ENCODE measurements at regions not wholly inside any gene's neighbourhood (a gene's known extent, or its start where the extent isn't known, plus 50 kb on each side); places are given as distances from the start of the nearest gene placed in this dataset.

DNA sequence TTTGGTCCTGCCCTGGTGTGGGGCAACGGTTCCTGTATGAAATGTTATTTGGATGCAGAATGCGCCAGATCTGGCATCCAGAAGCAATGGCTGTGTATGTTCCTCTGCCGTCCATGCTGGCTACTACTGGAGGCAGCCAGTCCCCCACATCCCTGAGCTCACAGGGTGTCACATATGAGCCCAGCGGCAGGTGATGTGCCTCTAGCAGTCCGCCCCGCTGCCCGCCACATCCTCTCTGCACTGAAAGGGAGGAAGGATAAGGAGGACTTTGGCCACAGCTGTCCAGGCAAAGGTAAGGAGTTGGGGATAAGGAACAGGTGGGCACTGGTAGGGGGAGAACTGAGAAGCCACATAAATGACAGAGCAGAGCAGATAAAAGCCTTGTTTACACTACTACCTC, 305.3 kb upstream of the DAB1 start:
- DNase-seq (no peak), FAIRE-seq (no peak)
- Histone ChIP-seq H3K27me3 (ENCODE audit: control insufficient read depth, insufficient read depth, low read length) (no peaks in the 10 kb centered on the region), H3K4me1 (ENCODE audit: control insufficient read depth in 2 of 3, insufficient read depth in 2 of 3, low read depth in 1 of 3, low read length in 3 of 3) (no peaks in the 10 kb centered on the region), H3K9me3 (ENCODE audit: control insufficient read depth in 2 of 3, insufficient read depth in 1 of 3, low read length in 3 of 3) (no peaks in the 10 kb centered on the region), H3K27ac (ENCODE audit: low read depth in 2 of 2, low read length in 2 of 2) (no peak overlapping the region), H3K9ac (ENCODE audit: low read length in 3 of 3) (no peak overlapping the region), H3K36me3 (ENCODE audit: control insufficient read depth in 2 of 3, insufficient read depth in 3 of 3, low read length in 3 of 3) (no peaks in the 10 kb centered on the region), H3K4me3 (ENCODE audit: low read length in 3 of 3) (no peak overlapping the region)
- intact Hi-C loops (cut with DNase I) = no loop called here
- TF ChIP-seq, protein P1, sequence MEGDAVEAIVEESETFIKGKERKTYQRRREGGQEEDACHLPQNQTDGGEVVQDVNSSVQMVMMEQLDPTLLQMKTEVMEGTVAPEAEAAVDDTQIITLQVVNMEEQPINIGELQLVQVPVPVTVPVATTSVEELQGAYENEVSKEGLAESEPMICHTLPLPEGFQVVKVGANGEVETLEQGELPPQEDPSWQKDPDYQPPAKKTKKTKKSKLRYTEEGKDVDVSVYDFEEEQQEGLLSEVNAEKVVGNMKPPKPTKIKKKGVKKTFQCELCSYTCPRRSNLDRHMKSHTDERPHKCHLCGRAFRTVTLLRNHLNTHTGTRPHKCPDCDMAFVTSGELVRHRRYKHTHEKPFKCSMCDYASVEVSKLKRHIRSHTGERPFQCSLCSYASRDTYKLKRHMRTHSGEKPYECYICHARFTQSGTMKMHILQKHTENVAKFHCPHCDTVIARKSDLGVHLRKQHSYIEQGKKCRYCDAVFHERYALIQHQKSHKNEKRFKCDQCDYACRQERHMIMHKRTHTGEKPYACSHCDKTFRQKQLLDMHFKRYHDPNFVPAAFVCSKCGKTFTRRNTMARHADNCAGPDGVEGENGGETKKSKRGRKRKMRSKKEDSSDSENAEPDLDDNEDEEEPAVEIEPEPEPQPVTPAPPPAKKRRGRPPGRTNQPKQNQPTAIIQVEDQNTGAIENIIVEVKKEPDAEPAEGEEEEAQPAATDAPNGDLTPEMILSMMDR (IDR thresholded peaks at IDR 0.05; ENCODE audit: borderline replicate concordance, extremely low read depth, insufficient read depth) = no peak

GRCh38 chr1:57727121-57727520, 303.3 kb upstream of the DAB1 start:
- Histone ChIP-seq H3K4me1 (ENCODE audit: control insufficient read depth in 2 of 3, insufficient read depth in 2 of 3, low read depth in 1 of 3, low read length in 3 of 3) (no peaks in the 10 kb centered on the region), H3K9me3 (ENCODE audit: control insufficient read depth in 2 of 3, insufficient read depth in 1 of 3, low read length in 3 of 3) (no peaks in the 10 kb centered on the region), H3K9ac (ENCODE audit: low read length in 3 of 3) (no peak overlapping the region), H3K27ac (ENCODE audit: low read depth in 2 of 2, low read length in 2 of 2) (no peak overlapping the region), H3K4me3 (ENCODE audit: low read length in 3 of 3) (no peak overlapping the region), H3K36me3 (ENCODE audit: control insufficient read depth in 2 of 3, insufficient read depth in 3 of 3, low read length in 3 of 3) (no peaks in the 10 kb centered on the region), H3K27me3 (ENCODE audit: control insufficient read depth, insufficient read depth, low read length) (no peaks in the 10 kb centered on the region)
- intact Hi-C loops (cut with DNase I) = no loop called here
- FAIRE-seq (no peak), DNase-seq (no peak)
- TF ChIP-seq, protein P1 (IDR thresholded peaks at IDR 0.05; ENCODE audit: borderline replicate concordance, extremely low read depth, insufficient read depth) = no peak

DNA sequence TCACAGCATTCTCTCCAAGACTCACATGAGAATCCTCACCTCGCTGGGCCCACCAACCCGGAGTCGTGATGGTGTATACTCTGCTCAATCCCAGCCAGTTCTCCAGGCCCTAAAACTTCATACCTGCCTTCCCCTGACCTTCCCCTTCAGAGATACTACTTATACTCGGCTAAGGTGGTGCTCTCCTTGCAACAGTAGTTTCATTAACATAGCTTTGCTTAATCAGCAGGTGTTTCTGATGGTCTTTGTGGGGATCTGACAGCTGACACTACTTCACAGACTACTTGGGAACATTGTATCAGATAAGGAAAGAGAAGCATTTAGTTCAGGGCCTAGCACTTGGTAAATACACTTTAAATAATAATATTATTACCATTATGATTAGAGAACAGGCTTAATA, 301.5 kb upstream of the DAB1 start:
- Histone ChIP-seq H3K9ac (ENCODE audit: low read length in 3 of 3) (no peak overlapping the region), H3K4me1 (ENCODE audit: control insufficient read depth in 2 of 3, insufficient read depth in 2 of 3, low read depth in 1 of 3, low read length in 3 of 3) (no peaks in the 10 kb centered on the region), H3K36me3 (ENCODE audit: control insufficient read depth in 2 of 3, insufficient read depth in 3 of 3, low read length in 3 of 3) (no peaks in the 10 kb centered on the region), H3K27me3 (ENCODE audit: control insufficient read depth, insufficient read depth, low read length) (no peaks in the 10 kb centered on the region), H3K4me3 (ENCODE audit: low read length in 3 of 3) (no peak overlapping the region), H3K27ac (ENCODE audit: low read depth in 2 of 2, low read length in 2 of 2) (no peak overlapping the region), H3K9me3 (ENCODE audit: control insufficient read depth in 2 of 3, insufficient read depth in 1 of 3, low read length in 3 of 3) (no peaks in the 10 kb centered on the region)
- TF ChIP-seq, protein P1 (IDR thresholded peaks at IDR 0.05; ENCODE audit: borderline replicate concordance, extremely low read depth, insufficient read depth) = no peak
- intact Hi-C loops (cut with DNase I) = no loop called here
- no peak for FAIRE-seq
- DNase-seq = no peak

GRCh38 chr1:57724535-57724934, 300.7 kb upstream of the DAB1 start:
- Histone ChIP-seq H3K9ac (ENCODE audit: low read length in 3 of 3) (no peak overlapping the region), H3K27ac (ENCODE audit: low read depth in 2 of 2, low read length in 2 of 2) (no peak overlapping the region), H3K9me3 (ENCODE audit: control insufficient read depth in 2 of 3, insufficient read depth in 1 of 3, low read length in 3 of 3) (no peaks in the 10 kb centered on the region), H3K36me3 (ENCODE audit: control insufficient read depth in 2 of 3, insufficient read depth in 3 of 3, low read length in 3 of 3) (no peaks in the 10 kb centered on the region), H3K27me3 (ENCODE audit: control insufficient read depth, insufficient read depth, low read length) (no peaks in the 10 kb centered on the region), H3K4me1 (ENCODE audit: control insufficient read depth in 2 of 3, insufficient read depth in 2 of 3, low read depth in 1 of 3, low read length in 3 of 3) (no peaks in the 10 kb centered on the region), H3K4me3 (ENCODE audit: low read length in 3 of 3) (no peak overlapping the region)
- TF ChIP-seq, protein P1 (IDR thresholded peaks at IDR 0.05; ENCODE audit: borderline replicate concordance, extremely low read depth, insufficient read depth) = no peak
- FAIRE-seq (no peak), DNase-seq (no peak)
- intact Hi-C loops (cut with DNase I) = no loop called here
